HG03342 (cell line): ENCODE measurements at regions not wholly inside any gene's neighbourhood (a gene's known extent, or its start where the extent isn't known, plus 50 kb on each side); places are given as distances from the start of the nearest gene placed in this dataset.

Source experiments
- ATAC-seq: cut with Tn5 transposase; IDR thresholded peaks from one replicate; pipeline ENCODE4 v1.9.1; 2021; ENCODE audit warnings: mild to moderate bottlenecking, moderate library complexity; ENCODE audit not compliant: unreplicated experiment

DNA sequence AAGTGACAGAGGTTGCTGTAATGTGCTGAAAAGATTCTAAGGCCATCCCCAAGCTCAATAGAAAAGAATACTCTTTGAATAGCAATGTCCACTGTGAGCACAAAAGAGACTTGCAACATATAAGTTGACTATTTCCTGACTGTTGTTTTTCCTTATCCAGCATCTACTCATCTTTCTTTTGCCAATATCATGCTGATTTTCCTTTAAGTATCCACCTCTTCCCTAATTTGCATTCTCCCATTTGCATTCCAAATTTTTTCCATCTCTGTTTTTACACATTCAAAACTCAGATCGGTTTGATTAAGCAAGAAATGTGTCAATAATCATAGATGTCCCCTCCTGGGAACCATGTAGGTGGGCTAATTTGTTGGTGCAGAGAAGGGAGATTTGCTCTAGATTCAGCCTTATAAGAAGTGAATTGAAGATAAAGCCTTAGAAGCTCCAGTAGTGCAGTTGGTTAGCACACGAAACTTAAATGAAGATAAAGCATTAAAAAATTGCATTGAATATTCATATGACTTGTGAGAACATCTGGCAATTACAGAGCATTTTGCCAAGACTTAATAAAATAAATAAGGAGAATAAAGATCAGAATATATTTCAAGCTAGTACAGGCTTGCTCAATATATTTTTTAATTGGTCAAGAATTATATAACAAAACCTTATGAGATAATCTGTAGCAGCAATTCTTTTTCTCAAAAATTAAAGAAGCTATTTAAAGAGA is 267.6 kb downstream of the TMEM167A start:
- no peak for ATAC-seq

DNA sequence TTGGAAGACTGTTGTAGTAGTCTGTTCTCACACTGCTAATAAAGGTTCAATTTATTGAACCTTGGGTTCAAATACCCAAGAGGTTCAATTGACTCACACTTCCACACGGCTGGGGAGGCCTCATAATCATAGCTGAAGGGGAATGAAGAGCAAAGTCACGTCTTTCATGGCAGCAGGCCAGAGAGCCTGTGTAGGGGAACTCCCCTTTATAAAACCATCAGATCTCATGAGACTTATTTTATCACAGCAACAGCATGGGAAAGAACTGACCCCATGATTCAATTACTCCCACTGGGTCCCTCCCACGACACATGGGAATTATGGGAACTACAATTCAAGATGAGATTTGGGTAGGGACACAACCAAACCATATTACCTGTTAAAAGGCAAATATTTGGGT is 268.2 kb downstream of the TMEM167A start:
- no peak for ATAC-seq

DNA sequence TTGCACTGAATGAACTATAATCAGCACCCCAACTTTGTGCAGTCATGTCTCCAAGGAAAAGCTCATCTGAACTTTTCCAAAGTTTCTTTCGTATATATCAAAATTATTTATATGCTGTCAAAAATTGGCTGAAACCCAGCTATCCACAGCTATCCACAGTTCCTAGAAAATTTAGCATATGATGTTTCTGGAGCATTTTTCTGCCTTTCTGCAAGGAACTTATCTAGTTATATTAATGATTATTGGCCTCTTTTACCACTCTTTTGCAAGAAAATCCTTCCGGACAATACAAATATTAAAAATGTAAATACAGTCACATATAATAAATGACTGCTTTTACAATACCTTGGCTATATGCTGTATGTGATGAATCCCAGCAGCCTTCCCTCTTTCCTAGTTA is 270.2 kb downstream of the TMEM167A start:
- no peak for ATAC-seq

DNA sequence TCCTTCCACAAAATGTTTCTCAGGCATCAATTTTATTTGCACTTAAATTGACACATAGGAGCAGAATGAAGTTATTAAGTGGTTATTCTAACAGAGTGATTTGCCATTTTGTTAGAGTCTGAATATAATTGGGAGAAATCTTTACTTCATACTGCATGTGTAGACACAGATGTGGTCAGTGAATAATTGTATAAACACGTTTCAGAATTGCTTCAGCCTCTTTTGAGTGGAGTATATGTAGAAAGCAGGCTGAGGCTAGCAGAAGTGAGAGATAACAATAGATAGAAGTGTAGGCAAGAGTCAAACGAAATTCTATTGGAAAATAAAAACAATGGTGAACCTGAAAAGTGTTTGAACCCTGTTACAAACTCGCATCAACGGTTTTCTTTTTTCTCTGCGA is 270.7 kb downstream of the TMEM167A start:
- ATAC-seq: no peak

GRCh38 chr5:82804155-82804690 is 273.0 kb downstream of the TMEM167A start:
- no peak for ATAC-seq

DNA sequence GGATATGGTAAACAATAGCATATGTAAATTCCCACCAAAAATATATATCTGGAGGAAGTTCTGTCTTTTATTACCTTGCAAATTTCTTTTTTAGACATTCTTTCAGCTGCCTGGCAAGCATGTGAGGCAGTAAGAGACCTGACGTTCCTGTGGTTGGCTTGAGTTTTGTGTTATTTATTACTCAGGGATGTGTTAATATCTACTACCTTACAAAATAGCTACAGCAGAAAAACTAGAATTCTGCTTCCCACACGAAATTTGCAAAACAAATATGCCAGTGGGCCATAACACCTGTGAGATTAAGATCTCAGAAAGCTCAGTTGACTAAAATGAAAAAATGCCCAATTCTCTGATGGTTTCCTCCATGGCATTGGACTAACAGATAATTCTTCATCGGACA is 274.2 kb downstream of the TMEM167A start:
- ATAC-seq: peak; percentile 48

GRCh38 chr5:82800826-82801225 is 276.4 kb downstream of the TMEM167A start:
- ATAC-seq: no peak

DNA sequence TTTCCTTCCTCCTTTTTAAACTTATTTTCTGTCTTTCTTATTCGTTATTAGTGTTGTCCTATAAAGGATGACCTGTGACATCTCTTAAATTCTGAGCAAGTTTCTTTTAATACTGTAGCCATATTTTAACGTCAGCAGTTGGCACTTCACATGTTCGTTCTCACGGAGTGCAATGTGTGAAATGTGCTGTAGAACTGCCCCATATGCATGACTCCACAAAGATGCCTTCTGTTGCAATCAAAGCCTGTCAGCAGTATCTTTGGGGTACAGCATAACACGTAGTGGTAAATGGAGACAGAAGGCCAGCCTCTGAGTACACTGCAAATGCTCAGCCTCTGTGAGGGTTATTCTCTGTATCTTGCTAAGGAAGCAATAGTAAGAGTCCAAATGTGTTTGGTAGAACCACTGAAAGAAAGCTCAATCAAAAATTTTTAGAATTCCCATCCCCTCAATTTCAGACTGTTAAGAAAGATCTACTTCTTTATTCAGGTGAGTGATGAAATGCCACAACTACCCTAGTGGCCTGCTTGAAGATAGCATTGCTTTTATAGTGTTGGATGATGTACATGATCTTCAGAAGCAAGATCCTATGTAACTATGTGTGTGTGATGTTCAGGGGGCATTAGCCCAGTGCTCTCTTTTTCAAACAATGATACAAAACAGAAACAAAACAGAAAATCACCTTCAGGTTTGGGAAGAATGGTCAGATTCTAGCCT is 277.7 kb downstream of the TMEM167A start:
- no peak for ATAC-seq

DNA sequence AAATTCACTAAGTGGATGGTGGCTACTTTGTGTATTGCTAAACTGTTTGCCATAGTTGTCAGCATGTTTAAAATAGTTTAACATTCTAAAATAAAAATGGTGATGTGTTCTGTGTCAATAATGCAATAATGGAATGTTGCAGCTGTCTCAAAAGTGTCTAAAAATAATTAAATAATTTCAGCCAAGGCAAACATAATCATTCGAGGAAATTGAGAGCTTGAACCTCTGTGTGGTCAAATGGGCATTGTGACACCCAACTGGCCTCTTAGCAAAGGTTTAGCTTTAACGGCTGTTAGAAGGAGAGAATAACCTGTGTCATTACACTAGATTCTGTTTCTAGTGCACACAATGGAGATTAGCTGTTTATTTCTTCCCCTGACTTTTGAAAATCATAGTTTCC is 278.5 kb downstream of the TMEM167A start:
- no peak for ATAC-seq

DNA sequence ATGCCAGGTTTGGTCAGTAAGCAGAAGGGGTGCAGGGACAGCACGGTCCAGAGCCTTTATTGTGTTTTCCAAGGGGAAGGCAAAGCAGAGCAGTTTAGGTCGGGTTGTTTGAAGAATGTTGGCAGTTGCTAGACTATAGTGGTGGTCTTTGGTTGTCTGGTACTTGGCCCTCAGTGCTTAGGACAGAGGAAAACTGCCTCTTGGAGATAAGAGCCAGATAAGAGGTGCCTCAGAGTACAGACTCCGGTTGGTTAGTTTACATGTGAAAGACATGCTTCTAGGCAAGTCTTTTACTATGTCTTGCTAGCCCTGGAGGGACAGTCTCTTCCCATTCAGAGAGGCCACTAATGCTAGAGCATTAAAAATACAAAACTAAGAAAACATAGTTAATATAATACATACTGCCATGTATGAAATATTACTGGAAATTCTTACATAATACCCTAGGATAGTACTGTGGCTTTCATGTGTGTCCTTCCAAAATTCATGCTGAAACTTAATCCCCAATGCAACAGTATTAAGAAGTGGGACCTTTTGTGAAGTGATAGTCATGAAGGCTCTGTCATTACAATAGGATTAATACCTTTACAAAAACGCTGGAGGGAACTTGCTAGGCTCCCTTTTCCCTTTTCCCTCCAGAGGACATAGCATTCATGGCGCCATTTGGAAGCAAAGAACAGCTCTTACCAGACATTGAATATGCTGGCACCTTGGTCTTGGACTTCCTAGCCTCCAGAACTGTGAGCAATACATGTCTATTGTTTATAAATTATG is 280.4 kb downstream of the TMEM167A start:
- ATAC-seq: no peak

DNA sequence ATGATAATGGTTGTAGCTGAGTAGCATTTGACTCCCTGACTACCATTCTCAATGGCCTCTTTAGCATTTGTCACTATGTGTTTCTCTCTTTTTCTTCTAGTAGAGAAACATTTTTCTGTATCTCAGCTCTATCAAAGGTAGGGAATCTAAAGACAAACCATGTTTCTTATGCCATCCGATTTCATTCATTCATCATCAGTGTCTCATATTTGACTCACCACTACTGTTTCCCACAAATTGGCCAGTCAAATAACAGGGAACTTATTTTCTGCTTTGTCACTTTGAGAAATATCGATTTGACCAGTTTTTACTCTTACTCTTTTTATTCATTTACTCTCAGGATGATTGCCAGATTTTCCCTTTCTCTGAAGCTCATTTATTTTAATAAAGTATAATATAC is 282.3 kb downstream of the TMEM167A start:
- ATAC-seq: no peak

DNA sequence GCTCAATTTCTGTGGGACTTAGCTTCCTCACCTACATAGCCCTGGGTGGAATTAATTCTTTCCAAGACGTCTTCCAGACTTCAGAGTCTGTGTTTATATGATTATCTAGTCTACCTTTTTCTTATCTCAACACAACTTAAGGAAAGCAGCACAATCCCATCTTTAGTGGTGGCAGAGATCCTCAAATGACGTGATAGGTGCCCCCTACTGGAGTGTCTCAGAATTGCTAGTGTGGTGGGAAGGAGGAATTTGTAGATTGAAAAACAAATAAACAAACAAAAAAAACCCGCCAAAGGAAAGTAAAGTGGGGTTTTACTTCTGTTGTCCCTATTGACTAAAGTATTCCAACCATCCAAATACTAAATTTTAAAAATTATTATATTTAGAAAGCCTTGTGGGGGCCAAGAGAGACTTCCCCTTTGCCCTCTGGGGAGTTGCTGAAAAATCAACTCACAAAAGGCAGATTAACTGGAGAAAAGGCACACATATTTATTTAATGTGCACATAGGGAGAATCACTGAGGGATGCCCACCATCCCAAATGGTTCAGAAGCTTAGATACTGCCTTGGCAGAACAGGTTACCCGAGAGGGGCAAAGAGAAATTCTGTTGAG is 283.3 kb downstream of the TMEM167A start:
- ATAC-seq: no peak

GRCh38 chr5:82792096-82792495 is 285.1 kb downstream of the TMEM167A start:
- ATAC-seq: no peak

- no peak for ATAC-seq
Measured at GRCh38 chr5:82789095-82789494, 288.1 kb downstream of the TMEM167A start.

- ATAC-seq: no peak
Measured at GRCh38 chr5:82786748-82787147, 290.4 kb downstream of the TMEM167A start.

DNA sequence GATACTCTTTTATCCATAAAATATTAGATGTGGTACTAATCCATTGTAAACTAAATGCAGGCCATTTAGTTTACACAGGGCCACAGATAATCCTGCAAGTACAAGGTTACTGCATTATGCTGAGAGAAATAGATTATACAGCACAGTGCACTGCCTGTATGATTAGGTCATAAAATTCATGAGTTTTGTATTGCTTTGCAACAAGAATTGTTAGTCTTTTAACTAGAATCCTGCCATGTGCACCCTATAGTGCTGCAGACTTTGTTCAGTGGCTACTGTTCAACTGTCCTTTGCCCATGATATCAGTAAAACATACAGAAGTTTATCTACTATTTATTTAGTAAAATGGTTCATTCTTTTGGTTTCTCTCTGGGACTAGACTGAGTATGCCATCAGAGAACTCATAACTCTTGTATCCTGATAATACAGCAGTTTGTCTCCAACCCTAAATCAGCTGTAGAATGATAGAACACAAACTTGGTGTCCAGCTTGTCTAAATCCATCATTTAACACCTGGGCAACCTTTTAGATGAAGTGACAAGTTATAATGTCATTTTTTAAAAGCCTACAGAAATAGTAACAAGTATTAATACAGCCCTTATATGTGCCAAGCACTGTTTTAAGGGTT is 291.2 kb downstream of the TMEM167A start:
- no peak for ATAC-seq

DNA sequence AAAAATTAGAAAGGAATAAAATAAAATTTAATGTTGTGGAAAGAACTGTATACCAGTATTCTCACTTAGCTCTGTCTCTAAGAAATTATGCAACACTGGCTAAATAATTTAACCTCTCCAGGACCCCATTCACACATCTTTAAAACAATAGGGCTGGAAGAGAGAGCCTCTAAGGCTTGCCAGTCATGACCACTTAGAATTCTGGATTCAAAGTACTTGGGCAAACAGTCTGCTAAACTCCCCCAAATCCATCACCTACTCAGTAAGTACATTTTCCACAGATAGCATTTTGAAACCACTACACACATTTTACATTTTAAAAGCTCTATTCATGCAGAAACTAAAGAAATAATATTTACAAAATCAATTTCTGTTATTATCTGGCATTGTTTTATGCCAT is 291.7 kb downstream of the TMEM167A start:
- ATAC-seq: no peak

DNA sequence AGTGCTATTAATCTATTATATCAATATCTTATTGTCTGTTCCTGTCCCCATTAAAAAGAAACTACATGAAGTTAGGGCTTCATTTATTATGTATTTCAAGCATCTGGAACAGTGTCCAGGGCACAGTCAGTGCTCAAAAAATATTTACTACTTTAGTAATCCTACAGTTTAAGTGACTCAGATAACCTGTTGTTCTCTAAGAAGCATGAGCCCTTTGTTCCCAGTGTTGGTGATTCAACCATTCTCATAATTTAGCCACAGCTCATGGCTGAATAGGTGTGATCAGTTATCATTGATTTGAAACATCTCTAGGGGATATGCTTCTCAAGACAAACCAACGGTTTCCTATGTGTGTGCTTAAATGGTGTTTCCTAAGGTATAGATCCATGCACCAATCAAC is 292.7 kb downstream of the TMEM167A start:
- no peak for ATAC-seq

GRCh38 chr5:82777106-82777505 is 300.1 kb downstream of the TMEM167A start:
- no peak for ATAC-seq

- no peak for ATAC-seq
Measured at GRCh38 chr5:82772281-82772680, 304.9 kb downstream of the TMEM167A start.

- no peak for ATAC-seq
Measured at GRCh38 chr5:82766206-82766605, 311.0 kb downstream of the TMEM167A start.
